NOMO-1 (cell line): ENCODE measurements at regions not wholly inside any gene's neighbourhood (a gene's known extent, or its start where the extent isn't known, plus 50 kb on each side); places are given as distances from the start of the nearest gene placed in this dataset.

Source experiments
- DNase-seq, 2 experiments: peaks; one replicate each; lab custom pipeline; 2025; ENCODE audit not compliant: unreplicated experiment in 2 of 2; lab: John Stamatoyannopoulos, UW

DNA sequence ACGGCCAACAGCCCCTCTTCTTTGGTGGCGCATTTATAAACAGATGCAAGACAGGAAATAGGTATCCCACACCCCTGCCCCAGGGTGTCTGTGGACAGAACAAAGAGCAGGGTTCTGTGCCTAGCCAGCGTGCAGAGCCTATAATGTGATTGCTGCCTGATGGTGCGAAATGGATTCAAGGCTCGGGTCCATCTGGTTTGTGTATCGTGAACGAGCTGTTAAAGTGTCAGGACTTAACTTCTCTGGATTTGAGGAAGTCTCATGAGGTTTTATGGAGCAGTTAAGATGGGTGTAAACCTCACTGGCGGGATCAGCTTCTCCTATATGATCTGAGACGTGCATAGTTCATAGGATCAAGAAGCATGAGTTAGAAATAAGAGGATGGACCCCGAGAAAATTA, 388.7 kb upstream of the TBX3 start:
- no peak for DNase-seq

DNA sequence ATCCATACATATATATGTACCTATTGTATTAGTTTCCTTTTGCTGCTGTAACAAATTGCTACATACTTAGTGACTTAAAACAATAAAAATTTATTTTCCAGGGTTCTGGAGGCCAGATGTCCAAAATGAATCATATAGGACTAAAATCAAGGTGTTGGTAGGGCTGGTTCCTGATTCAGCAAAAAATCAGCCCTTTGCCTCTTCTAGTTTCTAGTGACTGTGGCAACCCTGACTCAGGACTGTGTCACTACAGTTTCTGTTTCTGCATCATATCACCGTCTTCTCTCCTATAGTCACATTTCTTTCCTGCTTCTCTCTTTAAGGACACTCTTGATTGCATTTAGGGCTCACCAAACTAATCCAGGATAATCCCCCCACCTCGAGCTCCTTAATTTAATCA, 386.3 kb upstream of the TBX3 start:
- DNase-seq = no peak

DNA sequence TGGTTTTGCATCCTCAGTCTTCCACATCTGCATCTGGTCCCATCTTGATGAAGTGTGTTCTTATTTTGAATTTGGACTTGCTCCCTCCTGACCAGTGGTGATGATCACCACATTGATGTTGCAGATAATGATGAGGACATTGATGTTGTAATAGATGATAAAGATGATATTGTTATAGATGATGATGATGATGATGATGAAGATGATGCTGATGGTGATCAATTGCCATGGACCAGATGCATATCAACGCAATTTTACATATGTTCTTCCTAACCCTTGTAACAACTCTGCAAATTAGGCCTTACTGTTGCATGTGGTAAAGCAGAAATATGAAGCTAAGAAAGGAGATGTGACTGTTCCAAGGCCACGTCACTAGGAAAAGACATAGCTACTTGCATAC, 380.3 kb upstream of the TBX3 start:
- no peak for DNase-seq

DNA sequence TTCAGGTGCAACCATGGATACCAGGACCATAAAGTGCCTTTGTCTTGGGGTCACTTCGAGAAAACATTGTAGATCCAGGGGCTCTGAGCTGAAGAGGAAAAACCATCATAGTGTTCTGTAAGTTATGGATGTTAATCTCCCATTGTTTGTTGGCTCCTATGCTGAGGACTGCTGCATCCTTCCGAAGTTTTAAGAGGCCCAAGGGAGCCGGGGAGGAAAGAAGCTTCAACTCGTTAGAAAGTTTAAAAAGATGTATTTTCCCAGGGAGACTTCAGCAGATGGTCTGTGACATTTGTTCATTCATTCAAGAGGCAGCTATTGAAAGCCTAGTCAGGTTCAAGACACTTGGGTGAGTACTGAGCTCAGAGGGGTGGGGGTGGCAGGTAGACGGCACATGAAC, 378.8 kb upstream of the TBX3 start:
- no peak for DNase-seq

GRCh38 chr12:115060477-115061168, 376.6 kb upstream of the TBX3 start:
- DNase-seq = no peak

DNA sequence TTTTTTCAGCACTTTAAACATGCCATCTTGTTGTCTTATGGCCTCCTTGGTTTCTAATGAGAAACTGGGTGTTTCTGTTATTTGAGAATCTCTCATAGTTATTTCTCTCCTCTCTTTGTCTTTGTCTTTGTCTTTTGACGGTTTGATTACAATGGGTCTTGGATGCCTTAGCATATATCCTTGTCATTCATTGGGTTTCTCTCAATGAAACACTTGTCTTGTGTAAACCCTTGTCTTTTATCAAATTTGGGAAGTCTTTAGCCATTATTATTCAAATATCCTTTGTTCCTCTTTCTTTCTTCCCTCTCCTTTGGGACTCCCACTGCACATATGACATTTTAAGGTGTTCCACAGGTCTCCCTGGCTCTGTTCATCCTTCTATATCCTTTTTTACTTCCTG, 373.5 kb upstream of the TBX3 start:
- DNase-seq = no peak

DNA sequence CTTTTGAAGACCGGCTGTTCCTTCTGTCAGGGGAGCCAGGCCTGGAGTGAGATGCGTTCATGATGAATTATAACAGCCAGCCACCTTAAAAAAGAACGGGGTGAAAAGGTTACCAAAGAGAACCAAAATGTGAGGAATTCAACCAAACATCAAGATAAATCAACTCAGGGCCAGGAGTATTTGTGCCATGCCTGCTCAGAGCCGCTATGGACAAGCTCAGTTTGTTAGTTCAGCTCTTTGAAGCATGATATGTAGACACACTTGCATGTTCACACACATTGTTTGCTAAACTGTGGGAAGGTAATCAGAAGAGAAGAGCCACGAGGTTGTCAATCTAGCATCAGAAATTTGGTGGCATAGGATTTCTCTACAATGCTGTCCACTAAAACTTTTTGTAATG, 367.4 kb upstream of the TBX3 start:
- no peak for DNase-seq

- no peak for DNase-seq
These were observed 365.6 kb upstream of the TBX3 start for GRCh38 chr12:115049614-115050013.

GRCh38 chr12:115046805-115047204, 362.8 kb upstream of the TBX3 start:
- no peak for DNase-seq

DNA sequence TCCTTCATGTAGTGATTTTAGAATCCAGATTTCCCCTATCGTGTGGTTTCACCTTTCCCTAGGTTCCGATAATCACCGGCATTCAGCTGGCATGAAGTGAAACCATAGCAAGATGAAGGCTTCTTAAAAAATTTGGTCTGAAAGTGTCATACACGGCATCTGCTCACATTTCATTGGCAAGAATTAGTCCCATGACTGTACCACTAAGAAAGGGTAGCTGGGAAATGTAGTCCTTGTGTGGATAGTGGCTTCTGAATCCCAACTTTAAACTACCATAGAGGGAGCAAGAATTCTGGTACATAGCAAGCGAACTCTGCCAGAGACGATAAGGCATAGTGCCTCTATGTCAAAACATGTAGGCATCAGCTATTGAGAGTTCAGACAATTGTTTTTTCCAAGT, 360.1 kb upstream of the TBX3 start:
- DNase-seq = no peak

DNA sequence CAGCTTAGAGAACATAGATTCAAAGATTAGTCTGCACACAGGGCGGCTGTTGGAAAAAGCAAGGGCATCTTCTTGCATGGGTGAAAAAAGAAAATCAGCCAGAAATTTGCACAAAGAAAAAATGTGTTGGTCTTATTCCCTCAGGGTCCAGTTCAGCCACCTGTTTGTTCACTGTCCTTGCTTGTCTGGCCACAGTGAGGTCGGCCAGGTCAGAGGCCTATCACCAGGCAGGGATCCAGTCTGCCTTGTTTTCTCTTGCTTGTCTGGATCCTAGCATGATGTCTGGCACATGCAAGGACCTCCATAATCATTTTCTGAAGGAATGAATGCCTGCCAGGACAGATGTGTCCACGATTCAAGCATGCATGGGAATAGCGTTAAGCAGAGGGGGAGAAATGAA, 359.1 kb upstream of the TBX3 start:
- no peak for DNase-seq

GRCh38 chr12:115042341-115042740, 358.4 kb upstream of the TBX3 start:
- DNase-seq = no peak

DNA sequence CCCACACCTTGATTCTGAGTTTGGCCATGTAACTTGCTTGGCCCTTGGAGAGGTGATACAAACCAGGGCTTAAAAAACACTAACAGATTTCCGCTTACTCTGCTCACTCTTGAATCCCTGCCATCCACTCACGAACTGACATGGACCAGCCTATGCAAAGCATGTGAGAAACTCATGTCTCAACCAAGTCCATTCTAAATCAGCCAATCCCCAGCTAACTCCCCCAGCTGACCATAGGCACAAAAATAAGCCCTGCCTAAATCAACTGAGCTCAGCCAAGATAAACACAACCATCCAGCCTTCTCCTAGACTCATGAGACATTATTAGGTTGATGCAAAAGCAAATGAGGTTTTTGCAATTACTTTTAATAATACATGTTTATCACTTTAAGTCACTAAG, 353.9 kb upstream of the TBX3 start:
- no peak for DNase-seq

GRCh38 chr12:115035535-115036107, 351.6 kb upstream of the TBX3 start:
- DNase-seq = no peak

GRCh38 chr12:115032521-115032920, 348.5 kb upstream of the TBX3 start:
- DNase-seq = no peak

DNA sequence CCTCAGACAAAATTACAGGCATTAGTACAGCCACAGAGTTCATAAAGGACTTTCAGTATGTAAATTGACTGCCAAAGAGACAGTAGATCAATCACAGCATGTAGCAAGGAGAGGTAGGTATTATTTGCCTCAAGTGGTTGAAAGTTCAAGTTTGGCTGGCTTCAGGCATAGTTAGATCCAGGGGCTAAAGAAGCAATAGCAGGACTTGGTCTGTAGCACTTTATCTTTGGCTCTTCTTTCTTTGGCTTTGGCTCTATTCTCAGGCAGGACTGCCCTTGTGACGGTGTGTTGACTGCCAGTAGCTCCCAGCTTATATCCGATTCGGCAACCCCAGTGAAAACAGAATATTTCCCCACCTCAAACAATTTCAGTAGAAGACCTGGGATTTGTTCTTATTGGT, 346.0 kb upstream of the TBX3 start:
- no peak for DNase-seq

DNA sequence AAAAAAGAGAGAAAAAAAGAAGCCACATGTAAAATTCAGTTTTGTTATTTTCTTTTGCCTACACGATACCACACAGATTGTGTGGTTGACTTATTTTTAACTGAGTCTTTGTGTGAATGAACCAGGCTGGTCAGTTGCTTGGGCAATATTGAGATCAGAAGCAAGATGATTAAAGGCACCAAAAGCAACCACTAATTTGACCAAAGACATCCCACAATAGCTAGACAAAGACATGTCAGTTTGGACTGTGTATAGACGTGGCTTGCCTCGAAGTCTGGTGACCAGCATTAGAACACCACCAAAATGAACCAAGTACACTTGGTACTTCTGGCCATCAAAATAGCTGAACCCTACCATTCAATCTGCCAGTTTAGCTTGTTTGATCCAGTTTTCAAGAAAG, 340.6 kb upstream of the TBX3 start:
- DNase-seq = no peak

GRCh38 chr12:115023279-115024265, 339.6 kb upstream of the TBX3 start:
- no peak for DNase-seq

DNA sequence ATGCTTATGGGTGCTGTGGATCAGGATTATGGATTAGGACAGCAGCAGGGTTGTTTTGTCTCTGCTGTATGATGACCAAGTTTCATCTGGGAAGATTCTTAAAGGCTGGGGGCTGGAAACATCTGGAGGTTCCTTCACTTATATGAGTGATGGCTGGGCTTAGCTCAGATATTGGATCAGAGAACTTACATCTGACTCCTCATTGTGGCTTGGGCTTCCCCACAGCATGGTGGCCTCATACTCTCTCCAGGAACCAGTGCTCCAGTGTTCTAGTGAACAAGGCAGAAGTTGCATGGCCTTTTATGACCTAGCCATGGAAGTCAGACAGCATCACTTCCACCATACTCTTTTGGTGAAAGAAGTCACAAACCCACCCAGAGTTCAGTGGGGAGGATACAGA, 336.1 kb upstream of the TBX3 start:
- no peak for DNase-seq

DNA sequence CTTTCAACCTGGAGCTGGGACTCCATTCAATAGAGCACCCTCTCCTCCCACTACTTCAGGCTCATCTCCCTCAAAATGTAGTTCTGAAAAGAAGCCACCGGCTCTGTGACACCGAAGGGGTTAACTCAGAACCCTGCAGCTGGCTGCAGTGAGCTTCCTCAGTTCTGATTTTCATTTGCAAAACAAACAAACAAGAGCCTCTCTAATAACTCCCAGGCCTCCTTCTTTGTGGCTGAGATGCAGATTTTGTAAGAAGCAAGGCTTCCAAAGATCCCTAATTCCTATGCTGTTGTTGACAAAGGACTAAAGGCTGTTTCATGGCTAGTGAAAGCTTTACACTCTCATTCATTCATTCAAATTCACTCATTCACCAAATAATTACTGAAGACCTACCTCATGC, 333.4 kb upstream of the TBX3 start:
- DNase-seq = no peak

- DNase-seq = no peak
These were observed 329.4 kb upstream of the TBX3 start for GRCh38 chr12:115013236-115013981.
